HL-60 (cell line): ENCODE measurements at regions not wholly inside any gene's neighbourhood (a gene's known extent, or its start where the extent isn't known, plus 50 kb on each side); places are given as distances from the start of the nearest gene placed in this dataset.

Experiments used
- CTCF ChIP-seq: IDR thresholded peaks from one replicate; pipeline ENCODE4 v1.5.1; 2011; ENCODE audit warnings: low read length, control low read depth, inconsistent platforms; ENCODE audit not compliant: insufficient read depth
- GABPA ChIP-seq: IDR thresholded peaks from 2 replicates; pipeline ENCODE4 v1.6.1; 2012; ENCODE audit warnings: low read depth
- POLR2AphosphoS5 ChIP-seq: IDR thresholded peaks from 2 replicates; pipeline ENCODE4 v1.6.1; 2012; ENCODE audit warnings: low read depth
- REST ChIP-seq: IDR thresholded peaks from 2 replicates; pipeline ENCODE4 v1.6.1; 2012; ENCODE audit warnings: low read depth; ENCODE audit not compliant: insufficient replicate concordance

GRCh38 chr4:123744664-123745290 lies 348.2 kb downstream of the SPRY1 start:
- TF ChIP-seq CTCF (no peak), REST (no peak), POLR2AphosphoS5 (peak; percentile 45), GABPA (no peak)
